ENCODE measurements at regions not wholly inside any gene's neighbourhood (a gene's known extent, or its start where the extent isn't known, plus 50 kb on each side); places are given as distances from the start of the nearest gene placed in this dataset.

- no peak for TF ChIP-seq CTCF (IDR thresholded peaks at IDR 0.05; ENCODE audit: poor library complexity)
- TF ChIP-seq EZH2 (IDR thresholded peaks at IDR 0.05; ENCODE audit: borderline replicate concordance), result no peak
- no peak for TF ChIP-seq EZH2phosphoT487 (IDR thresholded peaks at IDR 0.05; ENCODE audit: low read depth, severe bottlenecking, unreplicated experiment)
These were observed 299.6 kb upstream of the NCAM1 start for GRCh38 chr11:112661571-112661970.

Data from hepatocyte (in vitro differentiated cells).